NCI-H146 treated with DMSO at 0.1 percent for 48 hours (cell line): ENCODE measurements at regions not wholly inside any gene's neighbourhood (a gene's known extent, or its start where the extent isn't known, plus 50 kb on each side); places are given as distances from the start of the nearest gene placed in this dataset.
A peak's percentile ranks its signal among the peaks of the same experiment; 100 is the strongest.

ENCODE experiments used
- DNase-seq: peaks from one replicate; lab custom pipeline; 2025; ENCODE audit not compliant: unreplicated experiment; lab: John Stamatoyannopoulos, UW

- DNase-seq = no peak
Observed at GRCh38 chr3:127033171-127033570, 50.3 kb downstream of the PLXNA1 start.

- no peak for DNase-seq
Observed at GRCh38 chr3:127033786-127034185, 50.9 kb downstream of the PLXNA1 start.

GRCh38 chr3:127034195-127034989 is 51.5 kb downstream of the PLXNA1 start:
- no peak for DNase-seq

GRCh38 chr3:127034990-127035652 is 52.2 kb downstream of the PLXNA1 start:
- no peak for DNase-seq

- no peak for DNase-seq
Observed at GRCh38 chr3:127035677-127036076, 52.8 kb downstream of the PLXNA1 start.

- no peak for DNase-seq
Observed at GRCh38 chr3:127036209-127037020, 53.5 kb downstream of the PLXNA1 start.

- DNase-seq = no peak
Observed at GRCh38 chr3:127037021-127037400, 54.1 kb downstream of the PLXNA1 start.

- no peak for DNase-seq
Observed at GRCh38 chr3:127037418-127037841, 54.5 kb downstream of the PLXNA1 start.

- no peak for DNase-seq
Observed at GRCh38 chr3:127037971-127038446, 55.1 kb downstream of the PLXNA1 start.

- no peak for DNase-seq
Observed at GRCh38 chr3:127038466-127038865, 55.6 kb downstream of the PLXNA1 start.

GRCh38 chr3:127038923-127039581 is 56.1 kb downstream of the PLXNA1 start:
- no peak for DNase-seq

GRCh38 chr3:127039719-127040118 is 56.8 kb downstream of the PLXNA1 start:
- no peak for DNase-seq

GRCh38 chr3:127040216-127040615 is 57.3 kb downstream of the PLXNA1 start:
- no peak for DNase-seq

GRCh38 chr3:127041264-127041820 is 58.4 kb downstream of the PLXNA1 start:
- no peak for DNase-seq

- no peak for DNase-seq
Observed at GRCh38 chr3:127041933-127042332, 59.0 kb downstream of the PLXNA1 start.

GRCh38 chr3:127042634-127043033 is 59.7 kb downstream of the PLXNA1 start:
- DNase-seq = no peak

GRCh38 chr3:127043041-127043641 is 60.2 kb downstream of the PLXNA1 start:
- DNase-seq = no peak

GRCh38 chr3:127043731-127044510 is 61.0 kb downstream of the PLXNA1 start:
- DNase-seq = no peak

- peak; percentile 71 for DNase-seq
Observed at GRCh38 chr3:127044996-127045395, 62.1 kb downstream of the PLXNA1 start.
